Chondrocyte (in vitro differentiated cells): ENCODE measurements at regions not wholly inside any gene's neighbourhood (a gene's known extent, or its start where the extent isn't known, plus 50 kb on each side); places are given as distances from the start of the nearest gene placed in this dataset.

Experiments
- DNase-seq: peaks from one replicate; pipeline ENCODE4 v3.0.0; 2021; ENCODE audit warnings: mixed read lengths, low spot score
- H3K27ac Mint-ChIP-seq: one replicate; pipeline ENCODE4 v1.8.0; 2021; ENCODE audit warnings: mild to moderate bottlenecking, moderate library complexity, mixed read lengths; ENCODE audit not compliant: unreplicated experiment
- H3K27me3 Mint-ChIP-seq: 2 replicates; pipeline ENCODE4 v1.8.0; 2021; ENCODE audit warnings: low read depth, mixed read lengths
- H3K36me3 Mint-ChIP-seq: 2 replicates; pipeline ENCODE4 v1.8.0; 2021; ENCODE audit warnings: low read depth, mixed read lengths
- H3K4me1 Mint-ChIP-seq: 2 replicates; pipeline ENCODE4 v1.8.0; 2021; ENCODE audit warnings: low read depth, mild to moderate bottlenecking, mixed read lengths
- H3K4me3 Mint-ChIP-seq: one replicate; pipeline ENCODE4 v1.8.0; 2021; ENCODE audit warnings: mild to moderate bottlenecking, moderate library complexity, mixed read lengths; ENCODE audit not compliant: unreplicated experiment
- H3K9me3 Mint-ChIP-seq: 2 replicates; pipeline ENCODE4 v1.8.0; 2021; ENCODE audit warnings: low read depth, mixed read lengths
- TF ChIP-seq, protein P1 (sequence below): fragments of 200-600 bp; sonication (generic); IDR thresholded peaks from 2 replicates; pipeline ENCODE4 v1.5.0; 2021; ENCODE audit warnings: antibody characterized with exemption, mild to moderate bottlenecking, moderate library complexity

DNA sequence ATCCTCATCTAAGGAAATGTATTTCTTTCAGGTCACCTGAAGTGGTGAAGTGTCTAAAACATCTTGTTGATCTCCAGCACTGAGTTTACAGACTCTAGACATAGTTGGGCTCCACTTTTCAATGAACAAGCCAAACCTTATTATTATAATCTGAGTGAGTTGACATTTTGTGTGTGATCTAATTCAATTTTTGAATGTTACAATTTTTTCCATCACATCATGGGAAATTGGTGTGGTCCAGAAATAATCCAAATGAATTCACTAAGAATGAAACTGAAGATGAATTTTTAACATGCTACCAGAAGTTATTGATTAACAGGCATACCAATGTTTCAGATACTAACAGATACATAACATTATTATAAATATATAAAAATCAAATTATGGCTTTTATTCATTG, 75.6 kb upstream of the EFEMP1 start:
- H3K4me3 Mint-ChIP-seq = no peak overlapping the region

DNA sequence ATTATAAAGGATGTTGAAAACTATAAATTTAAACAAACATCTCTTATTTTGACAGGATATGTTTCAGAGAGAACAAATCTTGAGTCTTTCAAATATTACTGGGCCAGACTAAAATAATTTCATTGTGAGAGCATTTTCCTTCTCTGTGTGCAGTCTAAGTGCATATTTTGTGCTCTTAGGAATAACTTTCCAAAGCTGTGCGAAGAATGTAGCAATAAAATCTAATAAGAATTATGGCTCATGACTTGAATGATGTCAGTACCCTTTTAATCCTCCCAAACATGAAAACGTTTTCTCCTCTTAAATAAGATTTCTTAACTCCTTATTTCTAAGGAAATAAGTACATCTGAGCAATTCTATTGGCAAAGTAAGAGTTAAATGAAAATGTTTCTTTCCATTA, 76.2 kb upstream of the EFEMP1 start:
- peaks cover 5% of the 10 kb centered on the region for H3K4me1 Mint-ChIP-seq
- TF ChIP-seq, protein P1, sequence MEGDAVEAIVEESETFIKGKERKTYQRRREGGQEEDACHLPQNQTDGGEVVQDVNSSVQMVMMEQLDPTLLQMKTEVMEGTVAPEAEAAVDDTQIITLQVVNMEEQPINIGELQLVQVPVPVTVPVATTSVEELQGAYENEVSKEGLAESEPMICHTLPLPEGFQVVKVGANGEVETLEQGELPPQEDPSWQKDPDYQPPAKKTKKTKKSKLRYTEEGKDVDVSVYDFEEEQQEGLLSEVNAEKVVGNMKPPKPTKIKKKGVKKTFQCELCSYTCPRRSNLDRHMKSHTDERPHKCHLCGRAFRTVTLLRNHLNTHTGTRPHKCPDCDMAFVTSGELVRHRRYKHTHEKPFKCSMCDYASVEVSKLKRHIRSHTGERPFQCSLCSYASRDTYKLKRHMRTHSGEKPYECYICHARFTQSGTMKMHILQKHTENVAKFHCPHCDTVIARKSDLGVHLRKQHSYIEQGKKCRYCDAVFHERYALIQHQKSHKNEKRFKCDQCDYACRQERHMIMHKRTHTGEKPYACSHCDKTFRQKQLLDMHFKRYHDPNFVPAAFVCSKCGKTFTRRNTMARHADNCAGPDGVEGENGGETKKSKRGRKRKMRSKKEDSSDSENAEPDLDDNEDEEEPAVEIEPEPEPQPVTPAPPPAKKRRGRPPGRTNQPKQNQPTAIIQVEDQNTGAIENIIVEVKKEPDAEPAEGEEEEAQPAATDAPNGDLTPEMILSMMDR = no peak
- H3K4me3 Mint-ChIP-seq = no peak overlapping the region
- no peak overlapping the region for H3K27ac Mint-ChIP-seq
- H3K9me3 Mint-ChIP-seq = no peaks in the 10 kb centered on the region
- peaks cover 16% of the 10 kb centered on the region for H3K27me3 Mint-ChIP-seq
- H3K36me3 Mint-ChIP-seq = no peaks in the 10 kb centered on the region
- DNase-seq = no peak

More for the DNA sequence above, 75.6 kb upstream of the EFEMP1 start:
- no peaks in the 10 kb centered on the region for H3K9me3 Mint-ChIP-seq
- peaks cover 14% of the 10 kb centered on the region for H3K27me3 Mint-ChIP-seq
- TF ChIP-seq, protein P1 = no peak
- no peak for DNase-seq
- H3K4me1 Mint-ChIP-seq = peaks cover 5% of the 10 kb centered on the region
- H3K36me3 Mint-ChIP-seq = no peaks in the 10 kb centered on the region
- H3K27ac Mint-ChIP-seq = no peak overlapping the region

DNA sequence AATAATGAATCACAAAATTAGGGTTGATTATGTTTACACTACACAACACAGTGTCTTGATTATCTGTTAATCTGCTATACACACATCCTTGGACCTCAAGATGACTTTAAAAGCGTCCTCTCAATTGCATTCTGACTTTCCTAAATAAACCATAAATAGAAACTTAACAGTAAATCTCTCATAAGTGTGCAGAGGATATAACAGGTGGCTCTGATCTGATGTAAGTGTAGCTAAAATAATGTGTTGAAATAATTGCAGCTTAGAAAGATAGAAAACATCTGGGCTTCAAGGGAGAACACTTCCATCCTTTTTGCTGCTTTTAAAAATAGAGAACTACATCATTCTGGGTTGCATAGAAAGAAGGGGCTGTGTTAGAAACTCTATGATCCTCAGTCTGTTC, 78.4 kb upstream of the EFEMP1 start:
- Mint-ChIP-seq H3K4me3 (no peak overlapping the region), H3K9me3 (no peaks in the 10 kb centered on the region), H3K27me3 (peaks cover 16% of the 10 kb centered on the region), H3K27ac (no peak overlapping the region), H3K36me3 (no peaks in the 10 kb centered on the region), H3K4me1 (peaks cover 5% of the 10 kb centered on the region)
- TF ChIP-seq, protein P1 = no peak
- DNase-seq = no peak

DNA sequence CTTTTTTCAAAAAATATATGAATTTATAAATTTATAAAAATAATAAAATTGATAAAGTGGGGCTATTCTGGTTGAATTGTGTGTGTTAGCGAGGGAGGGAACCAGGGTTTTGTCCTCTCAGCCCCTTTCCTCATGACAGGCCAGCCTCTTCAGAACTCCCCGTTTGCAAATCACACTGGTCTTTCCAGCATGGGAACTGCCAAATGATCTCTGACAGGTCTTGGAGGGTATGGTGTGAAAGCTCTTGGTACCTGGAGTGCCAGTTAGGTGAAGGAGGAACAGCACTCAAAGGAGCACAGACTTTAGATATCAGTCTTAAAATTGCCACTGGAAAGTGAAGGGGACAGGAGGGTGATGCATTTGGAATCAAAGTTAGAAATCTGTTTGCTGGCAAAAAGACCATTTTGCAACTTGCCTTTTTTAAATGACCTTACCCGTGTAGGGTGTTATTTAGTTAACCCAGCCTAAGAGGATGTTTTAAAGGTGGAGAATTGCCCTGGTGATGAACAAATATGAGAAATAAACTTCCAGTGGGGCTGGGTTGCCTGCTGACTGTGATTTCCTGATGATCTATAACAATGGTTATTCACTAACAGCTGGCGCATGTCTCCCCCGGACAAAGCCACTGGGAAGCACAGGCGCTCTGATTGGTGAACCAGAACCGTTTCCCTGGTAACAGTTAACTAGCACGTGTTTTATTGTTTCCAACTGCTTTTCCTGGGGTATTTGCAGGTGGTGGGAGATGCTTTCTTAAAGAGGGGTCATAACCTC, 85.3 kb upstream of the EFEMP1 start:
- no peak overlapping the region for H3K4me3 Mint-ChIP-seq
- H3K36me3 Mint-ChIP-seq = no peaks in the 10 kb centered on the region
- no peaks in the 10 kb centered on the region for H3K9me3 Mint-ChIP-seq
- H3K4me1 Mint-ChIP-seq = no peaks in the 10 kb centered on the region
- H3K27me3 Mint-ChIP-seq = peaks cover 10% of the 10 kb centered on the region
- DNase-seq = no peak
- TF ChIP-seq, protein P1 = no peak
- no peak overlapping the region for H3K27ac Mint-ChIP-seq

DNA sequence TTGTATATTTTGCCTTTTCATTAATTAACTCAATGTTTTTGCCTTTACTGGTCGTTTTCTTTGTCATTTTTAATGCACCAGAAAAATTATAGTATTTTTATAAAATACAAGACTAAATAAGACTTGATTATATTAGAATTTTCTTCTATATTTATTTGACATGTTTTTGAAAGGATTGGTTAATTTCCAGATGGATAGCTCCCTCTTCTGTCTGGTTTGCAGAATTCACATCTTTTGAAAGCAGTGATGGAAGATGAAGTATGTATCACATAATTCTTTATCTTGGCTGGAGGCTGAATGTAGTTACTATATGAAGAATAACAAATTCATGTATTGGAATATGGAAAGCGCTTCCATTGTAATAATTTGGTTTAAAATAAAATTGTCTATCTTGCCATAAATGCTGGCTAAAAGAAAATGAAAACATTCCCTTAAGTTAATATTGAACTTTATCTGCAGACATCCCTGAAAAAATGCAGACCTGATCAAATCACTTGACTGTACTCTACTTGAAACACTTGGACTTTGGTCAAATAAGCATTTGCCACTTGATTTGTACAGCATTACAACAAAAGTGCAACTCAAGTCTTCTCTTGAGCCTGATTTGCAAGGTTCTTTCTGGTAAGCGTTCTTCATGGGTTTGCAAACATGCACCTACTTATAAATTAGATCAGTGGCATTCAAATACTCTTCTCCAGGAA, 86.3 kb upstream of the EFEMP1 start:
- Mint-ChIP-seq H3K4me1 (no peaks in the 10 kb centered on the region), H3K27me3 (peaks cover 11% of the 10 kb centered on the region), H3K36me3 (no peaks in the 10 kb centered on the region), H3K9me3 (no peaks in the 10 kb centered on the region), H3K27ac (no peak overlapping the region), H3K4me3 (no peak overlapping the region)
- TF ChIP-seq, protein P1 = peak; percentile 94
- no peak for DNase-seq
